ENCODE measurements at regions not wholly inside any gene's neighbourhood (a gene's known extent, or its start where the extent isn't known, plus 50 kb on each side); places are given as distances from the start of the nearest gene placed in this dataset.

GRCh38 chr18:30814446-30814845 lies 228.1 kb downstream of the DSC3 start:
- H3K27ac ChIP-seq (ENCODE audit: low read length): no peak overlapping the region
- TF ChIP-seq SIN3A (IDR thresholded peaks at IDR 0.05; ENCODE audit: borderline replicate concordance, insufficient read depth, low read depth, low read length): no peak
- TF ChIP-seq POLR2AphosphoS5 (IDR thresholded peaks at IDR 0.05; ENCODE audit: low read depth, low read length): no peak
- TF ChIP-seq, protein P1, sequence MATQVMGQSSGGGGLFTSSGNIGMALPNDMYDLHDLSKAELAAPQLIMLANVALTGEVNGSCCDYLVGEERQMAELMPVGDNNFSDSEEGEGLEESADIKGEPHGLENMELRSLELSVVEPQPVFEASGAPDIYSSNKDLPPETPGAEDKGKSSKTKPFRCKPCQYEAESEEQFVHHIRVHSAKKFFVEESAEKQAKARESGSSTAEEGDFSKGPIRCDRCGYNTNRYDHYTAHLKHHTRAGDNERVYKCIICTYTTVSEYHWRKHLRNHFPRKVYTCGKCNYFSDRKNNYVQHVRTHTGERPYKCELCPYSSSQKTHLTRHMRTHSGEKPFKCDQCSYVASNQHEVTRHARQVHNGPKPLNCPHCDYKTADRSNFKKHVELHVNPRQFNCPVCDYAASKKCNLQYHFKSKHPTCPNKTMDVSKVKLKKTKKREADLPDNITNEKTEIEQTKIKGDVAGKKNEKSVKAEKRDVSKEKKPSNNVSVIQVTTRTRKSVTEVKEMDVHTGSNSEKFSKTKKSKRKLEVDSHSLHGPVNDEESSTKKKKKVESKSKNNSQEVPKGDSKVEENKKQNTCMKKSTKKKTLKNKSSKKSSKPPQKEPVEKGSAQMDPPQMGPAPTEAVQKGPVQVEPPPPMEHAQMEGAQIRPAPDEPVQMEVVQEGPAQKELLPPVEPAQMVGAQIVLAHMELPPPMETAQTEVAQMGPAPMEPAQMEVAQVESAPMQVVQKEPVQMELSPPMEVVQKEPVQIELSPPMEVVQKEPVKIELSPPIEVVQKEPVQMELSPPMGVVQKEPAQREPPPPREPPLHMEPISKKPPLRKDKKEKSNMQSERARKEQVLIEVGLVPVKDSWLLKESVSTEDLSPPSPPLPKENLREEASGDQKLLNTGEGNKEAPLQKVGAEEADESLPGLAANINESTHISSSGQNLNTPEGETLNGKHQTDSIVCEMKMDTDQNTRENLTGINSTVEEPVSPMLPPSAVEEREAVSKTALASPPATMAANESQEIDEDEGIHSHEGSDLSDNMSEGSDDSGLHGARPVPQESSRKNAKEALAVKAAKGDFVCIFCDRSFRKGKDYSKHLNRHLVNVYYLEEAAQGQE (IDR thresholded peaks at IDR 0.05; ENCODE audit: insufficient read depth in 1 of 2, low read depth in 2 of 2, low read length in 1 of 2): no peak
- in situ Hi-C loops (cut with HindIII; ENCODE audit: low pct_unique_long_range_greater_than_20kb, low sequenced_read_pairs): no loop called here
- ATAC-seq: no peak
- ChIA-PET POLR2A (no interaction called here), CTCF (no interaction called here)
- no peak for DNase-seq (ENCODE audit: low read depth, low spot score)
- no peaks in the 10 kb centered on the region for H3K27me3 ChIP-seq (ENCODE audit: control insufficient read depth, insufficient read depth, low read length)
- intact Hi-C loops (cut with micrococcal nuclease; ENCODE audit: unreplicated experiment): no loop called here
- H3K4me3 ChIP-seq (ENCODE audit: low read depth in 2 of 2, low read length in 2 of 2): no peak overlapping the region
- no peaks in the 10 kb centered on the region for H3K9me3 ChIP-seq (ENCODE audit: control insufficient read depth, insufficient read depth, low read depth, low read length)
- no peaks in the 10 kb centered on the region for H3K36me3 ChIP-seq (ENCODE audit: control insufficient read depth, insufficient read depth, low read length)
- BruUV-seq (replicated peaks): no TSS peak
- no peaks in the 10 kb centered on the region for H3K4me1 ChIP-seq (ENCODE audit: control insufficient read depth, insufficient read depth, low read length)

DNA sequence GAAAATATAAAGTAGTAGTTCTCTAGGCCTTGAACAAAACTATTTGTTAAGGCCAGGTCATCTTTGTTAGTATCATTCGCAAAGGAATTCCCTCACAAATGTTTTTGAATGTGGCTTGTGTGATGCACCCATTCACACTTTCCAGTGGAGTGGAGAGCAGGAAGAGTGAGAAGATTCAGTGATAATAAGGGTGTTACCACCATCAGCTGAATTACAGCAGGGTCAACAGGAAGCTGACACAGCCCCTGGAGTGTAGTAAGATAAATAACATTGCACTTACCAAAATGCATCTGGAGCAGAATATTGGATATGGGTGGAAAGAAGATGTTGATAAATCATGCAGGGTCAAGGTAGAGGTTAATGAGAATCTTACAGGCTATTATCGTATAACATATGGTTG lies 231.0 kb downstream of the DSC3 start:
- CTCF ChIA-PET: no interaction called here

More for the DNA sequence above, 231.0 kb downstream of the DSC3 start:
- Histone ChIP-seq H3K27me3 (ENCODE audit: control insufficient read depth, insufficient read depth, low read length) (no peaks in the 10 kb centered on the region), H3K4me3 (ENCODE audit: low read depth in 2 of 2, low read length in 2 of 2) (no peak overlapping the region), H3K27ac (ENCODE audit: low read length) (no peak overlapping the region), H3K36me3 (ENCODE audit: control insufficient read depth, insufficient read depth, low read length) (no peaks in the 10 kb centered on the region), H3K9me3 (ENCODE audit: control insufficient read depth, insufficient read depth, low read depth, low read length) (no peaks in the 10 kb centered on the region), H3K4me1 (ENCODE audit: control insufficient read depth, insufficient read depth, low read length) (no peaks in the 10 kb centered on the region)
- intact Hi-C loops (cut with micrococcal nuclease; ENCODE audit: unreplicated experiment) (no loop called here), in situ Hi-C loops (cut with HindIII; ENCODE audit: low pct_unique_long_range_greater_than_20kb, low sequenced_read_pairs) (no loop called here)
- TF ChIP-seq CTCF (IDR thresholded peaks at IDR 0.05) (no peak), POLR2AphosphoS5 (IDR thresholded peaks at IDR 0.05; ENCODE audit: low read depth, low read length) (no peak), SIN3A (IDR thresholded peaks at IDR 0.05; ENCODE audit: borderline replicate concordance, insufficient read depth, low read depth, low read length) (no peak), TCF7L2 (IDR thresholded peaks at IDR 0.05; ENCODE audit: low read depth, low read length) (no peak)
- TF ChIP-seq, protein P1 (IDR thresholded peaks at IDR 0.05; ENCODE audit: insufficient read depth in 1 of 2, low read depth in 2 of 2, low read length in 1 of 2): no peak
- POLR2A ChIA-PET: no interaction called here
- DNase-seq (ENCODE audit: low read depth, low spot score) (no peak), ATAC-seq (no peak)
- no TSS peak for BruUV-seq (replicated peaks)

Measured in Panc1 (cell line).